GM19455 (cell line): ENCODE measurements at regions not wholly inside any gene's neighbourhood (a gene's known extent, or its start where the extent isn't known, plus 50 kb on each side); places are given as distances from the start of the nearest gene placed in this dataset.
A peak's percentile ranks its signal among the peaks of the same experiment; 100 is the strongest.

Experiments
- ATAC-seq: cut with Tn5 transposase; IDR thresholded peaks from one replicate; pipeline ENCODE4 v1.9.1; 2021; ENCODE audit not compliant: unreplicated experiment

- ATAC-seq, result peak; percentile 86
These were observed 61.5 kb downstream of the TBXT start for GRCh38 chr6:166106076-166106686.

- ATAC-seq, result peak; percentile 11
These were observed 62.1 kb downstream of the TBXT start for GRCh38 chr6:166105341-166106075.

GRCh38 chr6:166104872-166105271 is 62.8 kb downstream of the TBXT start:
- no peak for ATAC-seq

GRCh38 chr6:166104107-166104506 is 63.5 kb downstream of the TBXT start:
- no peak for ATAC-seq

- ATAC-seq, result no peak
These were observed 65.7 kb downstream of the TBXT start for GRCh38 chr6:166101819-166102419.

- ATAC-seq, result no peak
These were observed 69.6 kb downstream of the TBXT start for GRCh38 chr6:166097914-166098522.

- no peak for ATAC-seq
These were observed 79.8 kb downstream of the TBXT start for GRCh38 chr6:166087852-166088251.

GRCh38 chr6:166087246-166087645 is 80.4 kb downstream of the TBXT start:
- no peak for ATAC-seq

- ATAC-seq, result no peak
These were observed 82.2 kb downstream of the TBXT start for GRCh38 chr6:166085500-166085899.

GRCh38 chr6:166084951-166085350 is 82.7 kb downstream of the TBXT start:
- ATAC-seq, result no peak

GRCh38 chr6:166079841-166080240 is 87.8 kb downstream of the TBXT start:
- no peak for ATAC-seq

GRCh38 chr6:166078294-166078693 is 89.4 kb downstream of the TBXT start:
- ATAC-seq, result no peak

GRCh38 chr6:166076625-166077024 is 91.0 kb downstream of the TBXT start:
- no peak for ATAC-seq

GRCh38 chr6:166075925-166076324 is 91.7 kb downstream of the TBXT start:
- no peak for ATAC-seq

GRCh38 chr6:166075186-166075585 is 92.5 kb downstream of the TBXT start:
- no peak for ATAC-seq

- ATAC-seq, result no peak
These were observed 94.6 kb downstream of the TBXT start for GRCh38 chr6:166073082-166073481.

- no peak for ATAC-seq
These were observed 98.9 kb downstream of the TBXT start for GRCh38 chr6:166068768-166069167.

GRCh38 chr6:166058064-166058739 is 109.4 kb downstream of the TBXT start:
- no peak for ATAC-seq

GRCh38 chr6:166057431-166057830 is 110.2 kb downstream of the TBXT start:
- ATAC-seq, result no peak

GRCh38 chr6:166056637-166057036 is 111.0 kb downstream of the TBXT start:
- no peak for ATAC-seq

GRCh38 chr6:166055801-166056200 is 111.8 kb downstream of the TBXT start:
- ATAC-seq, result no peak
